Colonic mucosa (tissue), 4 donors: ENCODE measurements at regions not wholly inside any gene's neighbourhood (a gene's known extent, or its start where the extent isn't known, plus 50 kb on each side); places are given as distances from the start of the nearest gene placed in this dataset.

Experiments
- DNase-seq: peaks from one replicate; pipeline ENCODE4 v3.0.0-alpha.2; 2020
- H3K27ac ChIP-seq: fragments of 200-600 bp; one replicate; pipeline ENCODE4 v1.8.0; 2021
- H3K27me3 ChIP-seq: fragments of 200-600 bp; one replicate; pipeline ENCODE4 v1.8.0; 2021
- H3K36me3 ChIP-seq: fragments of 200-600 bp; one replicate; pipeline ENCODE4 v1.8.0; 2021
- H3K4me1 ChIP-seq: fragments of 200-600 bp; one replicate; pipeline ENCODE4 v1.8.0; 2021; ENCODE audit warnings: mild to moderate bottlenecking
- H3K4me3 ChIP-seq: fragments of 200-600 bp; one replicate; pipeline ENCODE4 v1.8.0; 2021
- H3K9ac ChIP-seq, 2 donors: one replicate each; pipeline ENCODE4 v1.7.0; 2013; ENCODE audit warnings: control low read depth in 2 of 2, low read depth in 2 of 2, low read length in 2 of 2
- H3K9me3 ChIP-seq: fragments of 200-600 bp; one replicate; pipeline ENCODE4 v1.8.0; 2021
- CTCF ChIP-seq: fragments of 200-600 bp; IDR thresholded peaks from one replicate; pipeline ENCODE4 v1.8.0; 2022; ENCODE audit warnings: antibody characterized with exemption, mild to moderate bottlenecking
- intact Hi-C: fragments of 100-400 bp; cut with DNase I; formaldehyde crosslinking; loops from one replicate; pipeline ENCODE4 v1.14.1; 2022
- donor health status: healthy.
- donor health status: DM: no; HTN: no; CAD: no.
- donor health status: DM: no; HTN: no; CAD: no.

- Histone ChIP-seq H3K36me3 (no peaks in the 10 kb centered on the region), H3K27ac (no peak overlapping the region)
Measured at GRCh38 chr4:171397175-171397574, 416.0 kb upstream of the GALNTL6 start.

DNA sequence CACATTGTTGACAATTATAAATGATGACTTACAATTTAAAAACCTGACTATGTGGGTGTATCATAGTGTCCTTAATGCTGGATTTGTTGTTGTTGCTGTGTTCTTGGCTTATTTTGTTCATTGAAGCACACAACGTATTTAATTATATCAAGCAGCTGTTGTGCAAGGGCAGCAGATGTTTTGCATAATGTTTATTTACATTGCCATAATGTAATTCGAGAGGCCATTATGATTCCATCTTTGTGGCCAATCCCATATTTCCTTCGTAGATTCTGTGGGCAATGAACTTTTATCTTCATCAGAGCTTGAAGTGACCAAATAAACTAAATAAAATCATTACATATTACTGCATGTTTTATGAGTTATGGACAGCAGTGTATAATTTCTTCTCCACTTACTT lies 422.6 kb upstream of the GALNTL6 start:
- no peak for TF ChIP-seq CTCF
- intact Hi-C loops = no loop called here
- no peak for DNase-seq

More at GRCh38 chr4:171397175-171397574, 416.0 kb upstream of the GALNTL6 start:
- Histone ChIP-seq H3K9ac (no peak overlapping the region), H3K9me3 (no peaks in the 10 kb centered on the region), H3K4me3 (no peak overlapping the region), H3K27me3 (no peaks in the 10 kb centered on the region), H3K4me1 (no peaks in the 10 kb centered on the region)
- TF ChIP-seq CTCF = no peak
- intact Hi-C loops = no loop called here
- no peak for DNase-seq

DNA sequence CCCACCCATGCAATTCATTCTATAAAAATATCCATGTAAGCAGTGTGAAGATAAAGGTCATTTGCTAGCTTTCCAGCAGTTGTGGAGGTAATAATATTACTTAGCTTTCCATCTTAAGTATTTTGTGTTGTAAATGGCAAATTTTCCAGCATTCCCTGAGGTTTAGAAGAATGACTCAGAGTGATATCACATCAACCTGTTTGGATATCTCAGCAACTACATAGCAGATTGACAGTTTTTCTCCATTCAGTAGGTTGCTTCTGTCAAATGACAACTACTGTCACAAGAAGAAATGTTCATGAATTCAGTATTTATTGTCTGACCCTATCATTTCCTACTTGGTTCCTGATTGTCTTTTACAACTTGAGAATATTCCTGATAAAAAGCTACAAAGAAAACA lies 434.9 kb upstream of the GALNTL6 start:
- no peaks in the 10 kb centered on the region for H3K27me3 ChIP-seq
- TF ChIP-seq CTCF = no peak
- DNase-seq = no peak
- intact Hi-C loops = no loop called here
- H3K4me1 ChIP-seq = no peaks in the 10 kb centered on the region
- no peak overlapping the region for H3K27ac ChIP-seq
- H3K9ac ChIP-seq = no peak overlapping the region
- no peak overlapping the region for H3K4me3 ChIP-seq
- H3K36me3 ChIP-seq = no peaks in the 10 kb centered on the region
- no peaks in the 10 kb centered on the region for H3K9me3 ChIP-seq

More for the DNA sequence above, 422.6 kb upstream of the GALNTL6 start:
- H3K9me3 ChIP-seq = no peaks in the 10 kb centered on the region
- H3K27me3 ChIP-seq = no peaks in the 10 kb centered on the region
- no peak overlapping the region for H3K9ac ChIP-seq
- no peak overlapping the region for H3K4me3 ChIP-seq
- no peaks in the 10 kb centered on the region for H3K36me3 ChIP-seq
- no peaks in the 10 kb centered on the region for H3K4me1 ChIP-seq
- H3K27ac ChIP-seq = no peak overlapping the region

DNA sequence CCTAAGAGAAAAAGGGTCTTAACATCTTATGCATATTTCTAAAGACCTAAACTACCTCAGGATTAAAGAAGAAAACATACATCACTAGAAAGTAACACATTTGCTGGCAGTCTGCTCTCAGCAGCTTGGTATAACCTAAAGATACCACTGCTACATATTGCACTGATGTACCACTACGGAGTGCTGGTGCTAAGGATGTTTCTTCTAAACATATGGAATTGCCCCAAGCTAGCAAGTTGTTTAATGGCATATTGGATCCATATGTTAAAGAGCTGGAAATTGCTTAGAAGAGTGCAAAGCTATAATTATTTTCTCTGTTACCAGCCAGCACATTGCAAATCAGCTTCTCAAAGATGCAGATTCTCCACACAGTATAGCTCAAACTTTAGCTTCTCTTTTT lies 436.5 kb upstream of the GALNTL6 start:
- no peaks in the 10 kb centered on the region for H3K9me3 ChIP-seq
- H3K9ac ChIP-seq = no peak overlapping the region
- intact Hi-C loops = no loop called here
- DNase-seq = no peak
- H3K27ac ChIP-seq = no peak overlapping the region
- TF ChIP-seq CTCF = no peak
- no peaks in the 10 kb centered on the region for H3K4me1 ChIP-seq
- H3K4me3 ChIP-seq = no peak overlapping the region
- H3K36me3 ChIP-seq = no peaks in the 10 kb centered on the region
- no peaks in the 10 kb centered on the region for H3K27me3 ChIP-seq

DNA sequence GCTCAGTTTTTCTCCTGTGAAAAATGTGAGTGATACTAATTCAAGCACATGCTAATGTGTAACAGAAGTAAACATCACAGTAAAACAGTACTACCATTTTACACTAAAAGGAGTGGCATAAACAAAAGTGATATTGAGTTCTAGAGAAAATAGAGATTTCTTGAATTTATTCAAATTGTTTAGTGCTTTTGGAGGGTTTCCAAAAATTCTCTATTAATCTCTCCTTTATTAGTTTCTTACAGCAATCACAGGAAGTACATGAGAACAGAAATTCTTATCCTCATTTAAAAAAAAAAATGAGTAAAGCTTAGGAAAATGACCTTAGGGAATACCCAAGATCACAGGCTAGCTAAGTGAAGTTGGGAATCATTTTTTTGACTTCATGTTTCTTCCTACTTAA lies 459.7 kb upstream of the GALNTL6 start:
- intact Hi-C loops = no loop called here
- no peaks in the 10 kb centered on the region for H3K27me3 ChIP-seq

More for the DNA sequence above, 459.7 kb upstream of the GALNTL6 start:
- H3K9me3 ChIP-seq = no peaks in the 10 kb centered on the region
- H3K27ac ChIP-seq = no peak overlapping the region
- H3K9ac ChIP-seq = no peak overlapping the region
- H3K4me3 ChIP-seq = no peak overlapping the region
- no peaks in the 10 kb centered on the region for H3K4me1 ChIP-seq
- TF ChIP-seq CTCF = no peak
- no peaks in the 10 kb centered on the region for H3K36me3 ChIP-seq
- no peak for DNase-seq
